ENCODE measurements at regions not wholly inside any gene's neighbourhood (a gene's known extent, or its start where the extent isn't known, plus 50 kb on each side); places are given as distances from the start of the nearest gene placed in this dataset.

DNA sequence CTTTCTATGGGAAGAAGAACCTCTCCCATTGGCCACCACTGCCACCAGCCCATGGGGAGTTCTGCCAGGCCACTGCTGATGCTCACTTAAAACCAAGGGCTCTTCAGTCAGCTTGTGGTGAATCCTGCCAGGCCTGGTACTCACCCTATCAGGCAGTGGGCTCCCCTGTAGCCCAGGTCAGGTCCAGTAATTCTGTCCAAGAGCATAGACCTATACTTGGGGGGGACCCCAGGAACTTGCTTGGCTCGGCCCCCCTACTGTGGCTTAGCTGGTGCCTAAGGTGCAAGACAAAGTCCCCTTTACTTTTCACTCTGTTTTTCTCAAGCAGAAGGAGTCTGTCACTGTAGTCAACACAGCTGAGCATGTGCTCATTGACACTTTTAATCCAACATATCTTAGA is 1012.2 kb downstream of the PCDH19 start:
- no peaks in the 10 kb centered on the region for H3K36me3 ChIP-seq (replicated peaks in 1 of 2; ENCODE audit: control insufficient read depth in 1 of 2, insufficient read depth in 2 of 2, low read length in 2 of 2)
- H3K4me3 Mint-ChIP-seq, result no peak overlapping the region
- H3K4me1 ChIP-seq (ENCODE audit: control insufficient read depth in 1 of 2, insufficient read depth in 2 of 2, low read length in 2 of 2), result no peaks in the 10 kb centered on the region
- H3K27ac Mint-ChIP-seq, result no peak overlapping the region
- TF ChIP-seq, protein P1, sequence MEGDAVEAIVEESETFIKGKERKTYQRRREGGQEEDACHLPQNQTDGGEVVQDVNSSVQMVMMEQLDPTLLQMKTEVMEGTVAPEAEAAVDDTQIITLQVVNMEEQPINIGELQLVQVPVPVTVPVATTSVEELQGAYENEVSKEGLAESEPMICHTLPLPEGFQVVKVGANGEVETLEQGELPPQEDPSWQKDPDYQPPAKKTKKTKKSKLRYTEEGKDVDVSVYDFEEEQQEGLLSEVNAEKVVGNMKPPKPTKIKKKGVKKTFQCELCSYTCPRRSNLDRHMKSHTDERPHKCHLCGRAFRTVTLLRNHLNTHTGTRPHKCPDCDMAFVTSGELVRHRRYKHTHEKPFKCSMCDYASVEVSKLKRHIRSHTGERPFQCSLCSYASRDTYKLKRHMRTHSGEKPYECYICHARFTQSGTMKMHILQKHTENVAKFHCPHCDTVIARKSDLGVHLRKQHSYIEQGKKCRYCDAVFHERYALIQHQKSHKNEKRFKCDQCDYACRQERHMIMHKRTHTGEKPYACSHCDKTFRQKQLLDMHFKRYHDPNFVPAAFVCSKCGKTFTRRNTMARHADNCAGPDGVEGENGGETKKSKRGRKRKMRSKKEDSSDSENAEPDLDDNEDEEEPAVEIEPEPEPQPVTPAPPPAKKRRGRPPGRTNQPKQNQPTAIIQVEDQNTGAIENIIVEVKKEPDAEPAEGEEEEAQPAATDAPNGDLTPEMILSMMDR (IDR thresholded peaks at IDR 0.05), result no peak
- no peak overlapping the region for H3K4me2 ChIP-seq (replicated peaks; ENCODE audit: extremely low read depth, low read length, poor library complexity, severe bottlenecking)
- peaks cover 0 to 1% (median 0%) of the 10 kb centered on the region in 3 donors for H3K27me3 Mint-ChIP-seq (ENCODE audit: low read depth in 3 of 3)
- no peaks in the 10 kb centered on the region for H3K4me1 Mint-ChIP-seq
- 80% methylated on average over 1 of the region's 1 CpG for WGBS (ENCODE audit: insufficient coverage)
- H3K9me3 Mint-ChIP-seq, result peaks cover 0 to 3% (median 0%) of the 10 kb centered on the region in 7 donors
- intact Hi-C loops (cut with micrococcal nuclease), result no loop called here
- peaks cover 0 to 3% of the 10 kb centered on the region in 2 donors for H3K9me3 ChIP-seq (replicated peaks in 1 of 2; ENCODE audit: control insufficient read depth in 1 of 2, insufficient read depth in 1 of 2, low read length in 2 of 2)
- no peak overlapping the region for H2AFZ ChIP-seq (ENCODE audit: insufficient read depth, low read depth, low read length, poor library complexity, severe bottlenecking)
- H3K27me3 ChIP-seq (ENCODE audit: control insufficient read depth in 2 of 2, insufficient read depth in 2 of 2, low read length in 2 of 2), result no peaks in the 10 kb centered on the region
- no peak overlapping the region for H3K27ac ChIP-seq (ENCODE audit: low read depth in 1 of 2, low read length in 2 of 2)
- no peak overlapping the region for H3K9ac ChIP-seq (ENCODE audit: insufficient read depth, low read length, poor library complexity, severe bottlenecking)
- no peaks in the 10 kb centered on the region for H3K79me2 ChIP-seq (ENCODE audit: insufficient read depth, low read length)
- H4K20me1 ChIP-seq (ENCODE audit: insufficient read depth, low read length), result no peaks in the 10 kb centered on the region
- no peak overlapping the region for H3K4me3 ChIP-seq (replicated peaks in 1 of 3; ENCODE audit: low read depth in 2 of 3, low read length in 3 of 3)
- no peaks in the 10 kb centered on the region for H3K36me3 Mint-ChIP-seq
- no peak for DNase-seq

DNA sequence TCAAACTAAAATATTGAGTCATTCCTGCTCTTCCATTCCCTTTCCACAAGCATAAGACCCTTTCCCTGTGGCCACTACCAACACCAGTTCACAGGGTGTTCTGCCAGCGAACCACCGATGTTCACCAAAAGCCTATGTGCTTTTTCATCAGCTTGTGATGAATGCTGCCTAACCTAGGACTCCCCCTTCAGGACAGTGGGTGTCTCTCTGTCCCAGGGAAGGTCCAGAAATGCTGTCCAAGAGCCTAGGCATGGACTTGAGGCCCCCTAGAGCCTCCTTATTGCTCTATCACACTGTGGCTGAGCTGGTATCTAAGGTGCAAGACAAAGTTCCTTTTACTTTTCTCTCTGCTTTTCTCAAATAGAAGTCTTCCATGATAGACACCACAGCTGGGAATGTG is 1015.6 kb downstream of the PCDH19 start:
- peaks cover 0 to 3% (median 0%) of the 10 kb centered on the region in 7 donors for H3K9me3 Mint-ChIP-seq

More for the DNA sequence above, 1015.6 kb downstream of the PCDH19 start:
- H3K4me1 ChIP-seq (ENCODE audit: control insufficient read depth in 1 of 2, insufficient read depth in 2 of 2, low read length in 2 of 2), result no peaks in the 10 kb centered on the region
- peaks cover 0 to 3% of the 10 kb centered on the region in 2 donors for H3K9me3 ChIP-seq (replicated peaks in 1 of 2; ENCODE audit: control insufficient read depth in 1 of 2, insufficient read depth in 1 of 2, low read length in 2 of 2)
- no peak overlapping the region for H3K27ac Mint-ChIP-seq
- H2AFZ ChIP-seq (ENCODE audit: insufficient read depth, low read depth, low read length, poor library complexity, severe bottlenecking), result no peak overlapping the region
- H3K4me3 Mint-ChIP-seq, result no peak overlapping the region
- intact Hi-C loops (cut with micrococcal nuclease), result no loop called here
- TF ChIP-seq, protein P1 (IDR thresholded peaks at IDR 0.05), result no peak
- H3K9ac ChIP-seq (ENCODE audit: insufficient read depth, low read length, poor library complexity, severe bottlenecking), result no peak overlapping the region
- H3K79me2 ChIP-seq (ENCODE audit: insufficient read depth, low read length), result no peaks in the 10 kb centered on the region
- no peak overlapping the region for H3K27ac ChIP-seq (ENCODE audit: low read depth in 1 of 2, low read length in 2 of 2)
- H3K4me2 ChIP-seq (replicated peaks; ENCODE audit: extremely low read depth, low read length, poor library complexity, severe bottlenecking), result no peak overlapping the region
- H3K4me1 Mint-ChIP-seq, result no peaks in the 10 kb centered on the region
- no peaks in the 10 kb centered on the region for H3K27me3 Mint-ChIP-seq (ENCODE audit: low read depth in 3 of 3)
- H3K36me3 Mint-ChIP-seq, result no peaks in the 10 kb centered on the region
- H4K20me1 ChIP-seq (ENCODE audit: insufficient read depth, low read length), result no peaks in the 10 kb centered on the region
- no peak for DNase-seq
- H3K36me3 ChIP-seq (replicated peaks in 1 of 2; ENCODE audit: control insufficient read depth in 1 of 2, insufficient read depth in 2 of 2, low read length in 2 of 2), result no peaks in the 10 kb centered on the region
- no peaks in the 10 kb centered on the region for H3K27me3 ChIP-seq (ENCODE audit: control insufficient read depth in 2 of 2, insufficient read depth in 2 of 2, low read length in 2 of 2)
- no peak overlapping the region for H3K4me3 ChIP-seq (replicated peaks in 1 of 3; ENCODE audit: low read depth in 2 of 3, low read length in 3 of 3)
- WGBS (ENCODE audit: insufficient coverage), result 92% methylated on average over 2 of the region's 2 CpGs
